HEK293 (cell line): ENCODE measurements at regions not wholly inside any gene's neighbourhood (a gene's known extent, or its start where the extent isn't known, plus 50 kb on each side); places are given as distances from the start of the nearest gene placed in this dataset.

Source experiments
- CTCF ChIP-seq: fragments of 450-650 bp; formaldehyde crosslinking; IDR thresholded peaks from 2 replicates; pipeline ENCODE4 v1.5.1; 2016; ENCODE audit warnings: missing biosample characterization, missing genetic modification characterization
- ZBTB7A ChIP-seq: fragments of 450-650 bp; formaldehyde crosslinking; IDR thresholded peaks from 2 replicates; pipeline ENCODE4 v1.5.1; 2016; ENCODE audit warnings: low read depth, missing biosample characterization, missing genetic modification characterization
- ZFP37 ChIP-seq: fragments of 450-650 bp; formaldehyde crosslinking; IDR thresholded peaks from 2 replicates; pipeline ENCODE4 v1.5.1; 2016; ENCODE audit warnings: missing biosample characterization, missing genetic modification characterization
- ZNF140 ChIP-seq: fragments of 450-650 bp; formaldehyde crosslinking; IDR thresholded peaks from 2 replicates; pipeline ENCODE4 v1.5.1; 2016; ENCODE audit warnings: missing biosample characterization, missing genetic modification characterization
- ZNF274 ChIP-seq, 2 experiments: fragments of 200-500 bp in 1 of 2; fragments of 450-650 bp in 1 of 2; sonication (Bioruptor generic) in 1 of 2; formaldehyde crosslinking in 1 of 2; IDR thresholded peaks; 2 replicates each; pipeline versions ENCODE4 v1.5.1 to v1.6.1; 2014 to 2016; ENCODE audit warnings: borderline replicate concordance in 1 of 2, inconsistent platforms in 1 of 2, low read length in 1 of 2, missing biosample characterization in 1 of 2, missing genetic modification characterization in 1 of 2
- ZNF335 ChIP-seq: fragments of 450-650 bp; formaldehyde crosslinking; conservative IDR thresholded peaks from 2 replicates; pipeline ENCODE4 v1.5.1; 2016; ENCODE audit warnings: missing biosample characterization, missing genetic modification characterization
- ZNF362 ChIP-seq: fragments of 450-650 bp; formaldehyde crosslinking; IDR thresholded peaks from 2 replicates; pipeline ENCODE4 v1.5.1; 2016; ENCODE audit warnings: missing biosample characterization, missing genetic modification characterization
- ZNF654 ChIP-seq: fragments of 450-650 bp; formaldehyde crosslinking; IDR thresholded peaks from 2 replicates; pipeline ENCODE4 v1.5.1; 2016; ENCODE audit warnings: low read depth, missing biosample characterization, missing genetic modification characterization
- ZNF777 ChIP-seq: fragments of 450-650 bp; formaldehyde crosslinking; IDR thresholded peaks from 2 replicates; pipeline ENCODE4 v1.5.1; 2017; ENCODE audit warnings: missing biosample characterization, missing genetic modification characterization, borderline replicate concordance
- TF ChIP-seq, protein P1 (sequence below): fragments of 450-650 bp; formaldehyde crosslinking; IDR thresholded peaks from 2 replicates; pipeline ENCODE4 v1.5.1; 2017; ENCODE audit warnings: missing biosample characterization, mild to moderate bottlenecking, missing genetic modification characterization, moderate library complexity

DNA sequence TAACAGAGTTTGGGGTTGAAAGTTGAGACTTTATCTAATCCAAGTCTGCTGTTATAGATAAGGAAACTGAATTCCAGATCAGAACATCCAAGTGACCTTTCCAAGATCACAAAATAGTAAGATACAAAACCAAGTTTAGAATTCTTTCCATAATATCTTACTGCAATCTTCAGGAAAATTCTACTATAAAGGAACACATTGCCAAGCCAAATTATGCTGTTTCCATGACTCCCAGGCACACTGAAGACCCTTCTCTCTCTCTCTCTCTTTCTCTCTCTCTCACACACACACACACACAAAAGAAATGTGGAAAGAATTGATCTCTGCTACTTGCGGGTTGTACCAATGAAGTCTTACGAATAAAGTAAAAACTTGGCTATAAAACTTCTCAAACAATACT lies 398.4 kb downstream of the METTL4 start:
- no peak for TF ChIP-seq ZNF274 (IDR thresholded peaks at IDR 0.05; ENCODE audit: low read length)
- TF ChIP-seq ZNF274 (tag by site-specific recombination; IDR thresholded peaks at IDR 0.05; ENCODE audit: borderline replicate concordance) = no peak
- no peak for TF ChIP-seq CTCF
- TF ChIP-seq ZNF335 = no peak
- TF ChIP-seq ZNF362 (tag by site-specific recombination) = no peak
- TF ChIP-seq ZNF654 (tag by site-specific recombination) = no peak
- TF ChIP-seq ZFP37 = no peak
- TF ChIP-seq ZBTB7A = no peak
- TF ChIP-seq ZNF140 (tag by site-specific recombination) = no peak
- TF ChIP-seq, protein P1, sequence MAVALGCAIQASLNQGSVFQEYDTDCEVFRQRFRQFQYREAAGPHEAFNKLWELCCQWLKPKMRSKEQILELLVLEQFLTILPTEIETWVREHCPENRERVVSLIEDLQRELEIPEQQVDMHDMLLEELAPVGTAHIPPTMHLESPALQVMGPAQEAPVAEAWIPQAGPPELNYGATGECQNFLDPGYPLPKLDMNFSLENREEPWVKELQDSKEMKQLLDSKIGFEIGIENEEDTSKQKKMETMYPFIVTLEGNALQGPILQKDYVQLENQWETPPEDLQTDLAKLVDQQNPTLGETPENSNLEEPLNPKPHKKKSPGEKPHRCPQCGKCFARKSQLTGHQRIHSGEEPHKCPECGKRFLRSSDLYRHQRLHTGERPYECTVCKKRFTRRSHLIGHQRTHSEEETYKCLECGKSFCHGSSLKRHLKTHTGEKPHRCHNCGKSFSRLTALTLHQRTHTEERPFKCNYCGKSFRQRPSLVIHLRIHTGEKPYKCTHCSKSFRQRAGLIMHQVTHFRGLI = no peak
- TF ChIP-seq ZNF777 = no peak
